ENCODE measurements at regions not wholly inside any gene's neighbourhood (a gene's known extent, or its start where the extent isn't known, plus 50 kb on each side); places are given as distances from the start of the nearest gene placed in this dataset.

DNA sequence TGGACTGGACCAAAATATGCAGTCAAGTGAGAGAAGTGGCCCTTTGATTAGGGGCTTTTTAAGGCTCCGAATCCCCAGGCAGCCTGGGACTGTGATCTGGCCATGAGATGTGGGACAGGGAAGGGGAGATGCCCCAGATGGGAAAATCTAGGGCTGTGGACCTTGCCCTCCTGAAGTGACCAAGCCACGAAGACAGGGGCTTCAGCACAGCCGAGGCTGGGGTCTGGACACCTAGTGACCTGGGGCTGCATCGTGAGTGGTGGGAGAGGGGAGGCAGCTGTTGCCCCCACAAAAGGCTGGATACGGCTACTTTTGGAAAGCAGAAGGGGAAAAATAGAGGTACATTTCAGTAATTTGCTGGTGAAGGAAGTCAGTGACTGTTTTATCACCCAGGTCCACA lies 139.5 kb upstream of the SLC24A3 start:
- DNase-seq (ENCODE audit: low read depth, low spot score), result no peak
- Histone ChIP-seq H3K79me2 (ENCODE audit: insufficient read depth, low read length) (no peaks in the 10 kb centered on the region), H2AFZ (ENCODE audit: low read depth, low read length, poor library complexity, severe bottlenecking) (no peak overlapping the region), H3K4me2 (ENCODE audit: low read length) (no peak overlapping the region), H3K9me2 (ENCODE audit: insufficient read depth) (no peaks in the 10 kb centered on the region), H4K20me1 (ENCODE audit: insufficient read depth) (no peaks in the 10 kb centered on the region), H3K27me3 (ENCODE audit: insufficient read depth, low read length) (no peaks in the 10 kb centered on the region), H3K9ac (ENCODE audit: low read length) (no peak overlapping the region), H3K27ac (ENCODE audit: low read depth, low read length) (no peak overlapping the region), H3K4me3 (replicated peaks in 1 of 2; ENCODE audit: low read depth in 1 of 2, low read length in 2 of 2) (no peak overlapping the region), H3K4me1 (ENCODE audit: control insufficient read depth in 1 of 2, insufficient read depth in 2 of 2, low read length in 2 of 2) (no peaks in the 10 kb centered on the region), H3K9me3 (ENCODE audit: control insufficient read depth in 1 of 2, insufficient read depth in 1 of 2, low read depth in 1 of 2, low read length in 2 of 2) (no peaks in the 10 kb centered on the region), H3K36me3 (ENCODE audit: control insufficient read depth in 1 of 2, insufficient read depth in 2 of 2, low read length in 2 of 2) (no peaks in the 10 kb centered on the region)
- BruUV-seq (replicated peaks), result no TSS peak
- no peak for ATAC-seq
- POLR2A ChIA-PET, result no interaction called here
- CTCF ChIA-PET, result interaction anchor here (0.6 kb wide), 1 partner anchor 17 kb away, joined by 3 read pairs; no protein-coding TSS in a partner anchor
- TF ChIP-seq EGR1 (IDR thresholded peaks at IDR 0.05; ENCODE audit: low read depth), result no peak
- no peak for TF ChIP-seq RAD21 (IDR thresholded peaks at IDR 0.05; ENCODE audit: low read depth)
- intact Hi-C loops (cut with micrococcal nuclease), result no loop called here
- RAD21 ChIA-PET (ENCODE audit: low non-redundant PET in 1 of 2, low total read pairs in 2 of 2, uncharacterized antibody in 2 of 2, unreplicated experiment in 2 of 2), result no interaction called here

DNA sequence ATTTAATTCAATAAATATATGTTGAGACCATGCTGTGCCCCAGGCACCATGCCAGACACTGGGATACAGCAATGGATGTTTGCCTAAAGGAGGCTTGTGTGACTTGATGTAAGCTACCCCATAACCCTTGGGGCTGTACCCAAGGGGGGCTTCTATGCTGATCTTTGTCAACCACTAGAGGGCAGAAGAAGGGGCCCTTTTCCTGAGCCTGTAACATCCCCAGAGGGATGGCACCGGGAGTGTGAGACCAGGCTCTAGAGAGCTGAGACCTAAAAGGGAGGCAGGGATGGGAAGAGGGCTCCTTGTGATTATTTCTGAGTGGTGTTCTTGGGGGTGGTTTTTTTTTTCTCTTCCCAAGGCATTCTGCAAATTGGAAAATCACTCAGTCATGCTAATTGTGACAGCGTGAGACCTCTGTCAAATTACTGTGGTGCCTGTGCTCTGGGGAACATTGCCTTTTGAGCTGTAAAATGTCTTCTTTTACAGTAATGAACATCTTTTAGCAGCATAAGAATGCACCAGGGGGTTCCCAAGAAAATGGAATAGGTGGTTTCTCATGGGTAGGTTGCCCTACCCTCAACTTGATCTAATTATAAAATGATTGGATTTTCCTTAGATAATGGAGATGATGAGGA lies 138.7 kb upstream of the SLC24A3 start:
- no peak overlapping the region for H3K4me2 ChIP-seq (ENCODE audit: low read length)
- H3K27me3 ChIP-seq (ENCODE audit: insufficient read depth, low read length), result no peaks in the 10 kb centered on the region
- H3K4me1 ChIP-seq (ENCODE audit: control insufficient read depth in 1 of 2, insufficient read depth in 2 of 2, low read length in 2 of 2), result no peaks in the 10 kb centered on the region
- no peaks in the 10 kb centered on the region for H3K79me2 ChIP-seq (ENCODE audit: insufficient read depth, low read length)
- POLR2A ChIA-PET, result no interaction called here
- DNase-seq (ENCODE audit: low read depth, low spot score) (no peak), ATAC-seq (peak; percentile 67)
- H3K9me3 ChIP-seq (ENCODE audit: control insufficient read depth in 1 of 2, insufficient read depth in 1 of 2, low read depth in 1 of 2, low read length in 2 of 2), result no peaks in the 10 kb centered on the region
- TF ChIP-seq, protein P1, sequence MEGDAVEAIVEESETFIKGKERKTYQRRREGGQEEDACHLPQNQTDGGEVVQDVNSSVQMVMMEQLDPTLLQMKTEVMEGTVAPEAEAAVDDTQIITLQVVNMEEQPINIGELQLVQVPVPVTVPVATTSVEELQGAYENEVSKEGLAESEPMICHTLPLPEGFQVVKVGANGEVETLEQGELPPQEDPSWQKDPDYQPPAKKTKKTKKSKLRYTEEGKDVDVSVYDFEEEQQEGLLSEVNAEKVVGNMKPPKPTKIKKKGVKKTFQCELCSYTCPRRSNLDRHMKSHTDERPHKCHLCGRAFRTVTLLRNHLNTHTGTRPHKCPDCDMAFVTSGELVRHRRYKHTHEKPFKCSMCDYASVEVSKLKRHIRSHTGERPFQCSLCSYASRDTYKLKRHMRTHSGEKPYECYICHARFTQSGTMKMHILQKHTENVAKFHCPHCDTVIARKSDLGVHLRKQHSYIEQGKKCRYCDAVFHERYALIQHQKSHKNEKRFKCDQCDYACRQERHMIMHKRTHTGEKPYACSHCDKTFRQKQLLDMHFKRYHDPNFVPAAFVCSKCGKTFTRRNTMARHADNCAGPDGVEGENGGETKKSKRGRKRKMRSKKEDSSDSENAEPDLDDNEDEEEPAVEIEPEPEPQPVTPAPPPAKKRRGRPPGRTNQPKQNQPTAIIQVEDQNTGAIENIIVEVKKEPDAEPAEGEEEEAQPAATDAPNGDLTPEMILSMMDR (IDR thresholded peaks at IDR 0.05 in 2 of 3, conservative IDR thresholded peaks at IDR 0.05 in 1 of 3; ENCODE audit: borderline replicate concordance in 1 of 3, insufficient read depth in 1 of 3, low read depth in 2 of 3, low read length in 2 of 3), result peak; percentile 6 to 56 (median 46); a peak in 4 of 6 replicates
- TF ChIP-seq FOSL1 (IDR thresholded peaks at IDR 0.05; ENCODE audit: low read depth), result no peak
- BruUV-seq (replicated peaks), result no TSS peak
- H2AFZ ChIP-seq (ENCODE audit: low read depth, low read length, poor library complexity, severe bottlenecking), result no peak overlapping the region
- intact Hi-C loops (cut with micrococcal nuclease), result no loop called here
- H3K9me2 ChIP-seq (ENCODE audit: insufficient read depth), result no peaks in the 10 kb centered on the region
- H3K27ac ChIP-seq (ENCODE audit: low read depth, low read length), result no peak overlapping the region
- RAD21 ChIA-PET (ENCODE audit: low non-redundant PET in 1 of 2, low total read pairs in 2 of 2, uncharacterized antibody in 2 of 2, unreplicated experiment in 2 of 2), result no interaction called here
- H3K4me3 ChIP-seq (replicated peaks in 1 of 2; ENCODE audit: low read depth in 1 of 2, low read length in 2 of 2), result no peak overlapping the region
- CTCF ChIA-PET, result interaction anchor here (0.6 kb wide), 1 partner anchor 18 kb away, joined by 3 read pairs; no protein-coding TSS in a partner anchor
- no peaks in the 10 kb centered on the region for H3K36me3 ChIP-seq (ENCODE audit: control insufficient read depth in 1 of 2, insufficient read depth in 2 of 2, low read length in 2 of 2)
- no peaks in the 10 kb centered on the region for H4K20me1 ChIP-seq (ENCODE audit: insufficient read depth)
- no peak overlapping the region for H3K9ac ChIP-seq (ENCODE audit: low read length)
